T-cell (primary cell): ENCODE measurements at regions not wholly inside any gene's neighbourhood (a gene's known extent, or its start where the extent isn't known, plus 50 kb on each side); places are given as distances from the start of the nearest gene placed in this dataset.
"Not testable (repeated sequence)": the region's sequence is repeated elsewhere in the genome, so short reads cannot be mapped to it uniquely, and the experiment has no call there.

Source experiments
- ATAC-seq, 4 experiments: fragments of 200-7000 bp in 3 of 4; fragments of 150-1000 bp in 1 of 4; cut with Tn5 transposase; replicated peaks in 1 of 4; 1 replicate in 3 of 4; 2 replicates in 1 of 4; pipeline ENCODE4 v1.10.0; 2021; ENCODE audit warnings: moderate library complexity in 3 of 4, mild to moderate bottlenecking in 2 of 4, moderate number of reproducible peaks in 1 of 4
- CTCF ChIA-PET, 2 donors: fragments of 300-600 bp; sonication (Branson Sonifier 250); formaldehyde crosslinking; loops; one replicate each; lab custom pipeline; 2022; ENCODE audit warnings: antibody characterized with exemption in 2 of 2; lab: Charles Lee
- POLR2A ChIA-PET, 2 donors: fragments of 300-600 bp; sonication (Branson Sonifier 250); formaldehyde crosslinking; loops; one replicate each; lab custom pipeline; 2022; ENCODE audit warnings: antibody characterized with exemption in 2 of 2; lab: Charles Lee
- DNase-seq, 35 experiments: peaks; one replicate each; pipeline versions ENCODE4 v3.0.0 to v3.0.0-alpha.2; 2013 to 2023
- H3K27ac ChIP-seq: one replicate; pipeline ENCODE4 v1.5.1; 2013; ENCODE audit warnings: low read length
- H3K27me3 ChIP-seq, 2 experiments: replicated peaks in 1 of 2; 1 replicate in 1 of 2; 2 replicates in 1 of 2; pipeline versions ENCODE4 v1.6.1 to v1.7.0; 2013; ENCODE audit warnings: low read length in 1 of 2, mixed read lengths in 1 of 2; ENCODE audit not compliant: control insufficient read depth in 2 of 2, insufficient read depth in 2 of 2; ENCODE audit errors: extremely low read depth in 1 of 2
- H3K36me3 ChIP-seq, 2 donors: 1 replicate in 1 of 2; 2 replicates in 1 of 2; pipeline versions ENCODE4 v1.6.1 to v1.7.0; 2013; ENCODE audit warnings: low read length in 1 of 2; ENCODE audit not compliant: control insufficient read depth in 2 of 2, insufficient read depth in 1 of 2; ENCODE audit errors: extremely low read depth in 1 of 2
- H3K4me1 ChIP-seq, 2 experiments: 1 replicate in 1 of 2; 2 replicates in 1 of 2; pipeline versions ENCODE4 v1.6.1 to v1.7.0; 2013; ENCODE audit warnings: low read length in 2 of 2, mixed read lengths in 1 of 2; ENCODE audit not compliant: insufficient read depth in 2 of 2, control insufficient read depth in 1 of 2; ENCODE audit errors: extremely low read depth in 1 of 2
- H3K4me3 ChIP-seq, 2 donors: 1 replicate in 1 of 2; 2 replicates in 1 of 2; pipeline versions ENCODE4 v1.5.1 to v1.7.0; 2013; ENCODE audit warnings: mild to moderate bottlenecking in 2 of 2, low read length in 1 of 2, moderate library complexity in 1 of 2; ENCODE audit not compliant: control insufficient read depth in 1 of 2; ENCODE audit errors: extremely low read depth in 1 of 2
- H3K9me3 ChIP-seq: 2 replicates; pipeline ENCODE4 v1.7.0; 2013
- H3K27ac Mint-ChIP-seq, 2 donors: one replicate each; pipeline ENCODE4 v1.8.0; 2020 to 2021; ENCODE audit warnings: mild to moderate bottlenecking in 2 of 2, mixed read lengths in 2 of 2
- H3K27me3 Mint-ChIP-seq, 2 donors: one replicate each; pipeline ENCODE4 v1.8.0; 2021 to 2022; ENCODE audit warnings: mixed read lengths in 2 of 2
- H3K36me3 Mint-ChIP-seq: one replicate; pipeline ENCODE4 v1.8.0; 2021; ENCODE audit warnings: mixed read lengths
- H3K4me1 Mint-ChIP-seq, 3 donors: one replicate each; pipeline ENCODE4 v1.8.0; 2020 to 2022; ENCODE audit warnings: mixed read lengths in 3 of 3, mild to moderate bottlenecking in 1 of 3
- H3K4me3 Mint-ChIP-seq, 3 donors: one replicate each; pipeline ENCODE4 v1.8.0; 2020 to 2022; ENCODE audit warnings: mild to moderate bottlenecking in 3 of 3, mixed read lengths in 3 of 3, moderate library complexity in 3 of 3
- H3K9me3 Mint-ChIP-seq, 3 donors: one replicate each; pipeline ENCODE4 v1.8.0; 2020 to 2022; ENCODE audit warnings: mixed read lengths in 3 of 3
- WGBS: methylation state at CpG from one replicate; pipeline ENCODE4 v1.1.5; 2013; ENCODE audit warnings: missing lambda C conversion rate; ENCODE audit not compliant: insufficient coverage; 5-methylcytosine and 5-hydroxymethylcytosine counted together

DNA sequence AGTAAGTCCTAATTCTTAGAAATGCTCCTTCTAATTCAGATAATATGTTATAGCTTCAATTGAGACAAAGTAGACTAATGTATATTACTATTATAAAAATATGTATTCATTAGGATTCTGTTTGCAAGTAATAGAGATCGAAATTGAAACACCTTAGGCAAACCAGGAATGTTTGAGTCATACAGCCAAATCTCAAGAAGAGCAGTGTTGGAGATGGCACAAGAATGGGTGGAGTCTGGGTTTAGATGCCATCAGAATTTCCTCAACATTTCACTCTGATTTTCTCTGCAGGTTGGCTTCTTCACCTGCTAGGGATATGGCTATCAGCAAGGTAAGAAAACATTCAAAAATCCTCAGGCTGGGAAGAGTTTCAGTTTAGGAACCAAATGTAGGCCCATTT lies 405.4 kb downstream of the CCDC85A start:
- no peaks in the 10 kb centered on the region for H3K4me1 ChIP-seq
- H3K4me3 Mint-ChIP-seq, result no peak overlapping the region
- H3K36me3 ChIP-seq, result no peaks in the 10 kb centered on the region
- no peaks in the 10 kb centered on the region for H3K27me3 Mint-ChIP-seq
- no peak for ATAC-seq
- no peak overlapping the region for H3K4me3 ChIP-seq
- H3K4me1 Mint-ChIP-seq, result no peaks in the 10 kb centered on the region
- no CpG with 5 or more reads among the region's 1 CpG for WGBS
- ChIA-PET POLR2A (no interaction called here), CTCF (no interaction called here)
- no peaks in the 10 kb centered on the region for H3K36me3 Mint-ChIP-seq
- no peak overlapping the region for H3K27ac Mint-ChIP-seq
- no peak overlapping the region for H3K27ac ChIP-seq
- no peaks in the 10 kb centered on the region for H3K27me3 ChIP-seq
- H3K9me3 ChIP-seq, result no peaks in the 10 kb centered on the region
- peaks cover 0 to 9% (median 9%) of the 10 kb centered on the region in 3 donors for H3K9me3 Mint-ChIP-seq
- no peak for DNase-seq

GRCh38 chr2:56589835-56590234 lies 406.0 kb downstream of the CCDC85A start:
- H3K27me3 Mint-ChIP-seq, result no peaks in the 10 kb centered on the region
- no peak overlapping the region for H3K4me3 ChIP-seq
- H3K27me3 ChIP-seq, result no peaks in the 10 kb centered on the region
- no peak overlapping the region for H3K4me3 Mint-ChIP-seq
- H3K9me3 ChIP-seq, result no peaks in the 10 kb centered on the region
- no peaks in the 10 kb centered on the region for H3K4me1 ChIP-seq
- CTCF ChIA-PET, result no interaction called here
- POLR2A ChIA-PET, result no interaction called here
- H3K4me1 Mint-ChIP-seq, result no peaks in the 10 kb centered on the region
- no peak overlapping the region for H3K27ac Mint-ChIP-seq
- H3K36me3 ChIP-seq, result no peaks in the 10 kb centered on the region
- peaks cover 0 to 10% (median 9%) of the 10 kb centered on the region in 3 donors for H3K9me3 Mint-ChIP-seq
- DNase-seq (no peak), ATAC-seq (no peak)
- no peaks in the 10 kb centered on the region for H3K36me3 Mint-ChIP-seq
- no peak overlapping the region for H3K27ac ChIP-seq

- CTCF ChIA-PET, result no interaction called here
- Histone ChIP-seq H3K27me3 (no peaks in the 10 kb centered on the region), H3K27ac (no peak overlapping the region), H3K4me3 (no peak overlapping the region), H3K9me3 (no peaks in the 10 kb centered on the region), H3K36me3 (no peaks in the 10 kb centered on the region), H3K4me1 (no peaks in the 10 kb centered on the region)
- no CpG with 5 or more reads among the region's 3 CpGs for WGBS
- ATAC-seq (no peak), DNase-seq (no peak)
- no peak overlapping the region for H3K27ac Mint-ChIP-seq
- no peak overlapping the region for H3K4me3 Mint-ChIP-seq
- H3K27me3 Mint-ChIP-seq, result no peaks in the 10 kb centered on the region
- H3K9me3 Mint-ChIP-seq, result peaks cover 0 to 10% (median 9%) of the 10 kb centered on the region in 3 donors
- POLR2A ChIA-PET, result interaction anchor here in 1 of 2 donors (0.7 kb wide), 1 partner anchor 565 kb away, joined by 3 read pairs; no protein-coding TSS in a partner anchor
- no peaks in the 10 kb centered on the region for H3K4me1 Mint-ChIP-seq
- H3K36me3 Mint-ChIP-seq, result no peaks in the 10 kb centered on the region
Observed at GRCh38 chr2:56590611-56591010, 406.8 kb downstream of the CCDC85A start.

GRCh38 chr2:56606086-56606485 lies 422.3 kb downstream of the CCDC85A start:
- CTCF ChIA-PET, H3K4me3 Mint-ChIP-seq: not testable (repeated sequence)

DNA sequence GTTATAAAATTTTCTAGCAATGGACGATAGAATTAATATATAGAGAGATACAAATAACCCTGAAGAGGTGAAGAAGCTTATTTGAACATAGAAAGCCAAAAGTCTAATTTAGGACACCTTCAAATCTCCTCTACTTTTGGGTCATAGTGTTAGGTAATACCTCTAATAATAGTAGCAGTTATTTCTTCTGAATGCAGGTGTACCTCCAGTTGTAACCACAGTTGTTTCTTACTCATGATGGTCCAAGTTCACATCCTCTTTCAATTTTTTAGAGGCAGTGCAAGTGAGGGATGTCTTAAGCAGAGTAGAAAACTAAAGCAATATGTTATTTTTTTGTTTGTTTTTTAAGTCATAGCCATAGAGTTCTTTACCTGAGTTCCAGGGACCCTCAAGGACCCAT lies 429.5 kb downstream of the CCDC85A start:
- POLR2A ChIA-PET, result no interaction called here
- H3K27ac Mint-ChIP-seq, result no peak overlapping the region
- WGBS, result no CpG with 5 or more reads among the region's 1 CpG
- Histone ChIP-seq H3K4me3 (no peak overlapping the region), H3K27me3 (no peaks in the 10 kb centered on the region), H3K36me3 (no peaks in the 10 kb centered on the region), H3K27ac (no peak overlapping the region), H3K4me1 (no peaks in the 10 kb centered on the region), H3K9me3 (no peaks in the 10 kb centered on the region)
- CTCF ChIA-PET, result no interaction called here
- H3K36me3 Mint-ChIP-seq, result no peaks in the 10 kb centered on the region
- no peaks in the 10 kb centered on the region for H3K4me1 Mint-ChIP-seq
- peaks cover 16 to 30% (median 16%) of the 10 kb centered on the region in 3 donors for H3K9me3 Mint-ChIP-seq
- ATAC-seq (no peak), DNase-seq (no peak)
- H3K27me3 Mint-ChIP-seq, result no peaks in the 10 kb centered on the region
- H3K4me3 Mint-ChIP-seq, result no peak overlapping the region

More at GRCh38 chr2:56606086-56606485, 422.3 kb downstream of the CCDC85A start:
- H3K9me3 ChIP-seq, H3K27ac Mint-ChIP-seq, POLR2A ChIA-PET, H3K4me3 ChIP-seq, H3K36me3 Mint-ChIP-seq, DNase-seq, H3K4me1 Mint-ChIP-seq, H3K27ac ChIP-seq, H3K36me3 ChIP-seq, H3K27me3 ChIP-seq, H3K4me1 ChIP-seq, H3K27me3 Mint-ChIP-seq, ATAC-seq: not testable (repeated sequence)
- 73% methylated on average over 9 of the region's 9 CpGs for WGBS
- H3K9me3 Mint-ChIP-seq, result peaks cover 19 to 33% (median 27%) of the 10 kb centered on the region in 3 donors

- no peaks in the 10 kb centered on the region for H3K27me3 Mint-ChIP-seq
- no peak overlapping the region for H3K27ac ChIP-seq
- POLR2A ChIA-PET, result no interaction called here
- CTCF ChIA-PET, result no interaction called here
- no CpG with 5 or more reads among the region's 1 CpG for WGBS
- no peak for DNase-seq
- H3K36me3 Mint-ChIP-seq, result no peaks in the 10 kb centered on the region
- no peak overlapping the region for H3K4me3 ChIP-seq
- no peaks in the 10 kb centered on the region for H3K27me3 ChIP-seq
- no peaks in the 10 kb centered on the region for H3K36me3 ChIP-seq
- H3K27ac Mint-ChIP-seq, result no peak overlapping the region
- H3K4me1 ChIP-seq, result no peaks in the 10 kb centered on the region
- no peak overlapping the region for H3K4me3 Mint-ChIP-seq
- H3K4me1 Mint-ChIP-seq, result no peaks in the 10 kb centered on the region
- no peak for ATAC-seq
- H3K9me3 ChIP-seq, result no peaks in the 10 kb centered on the region
- H3K9me3 Mint-ChIP-seq, result peaks cover 16 to 31% (median 22%) of the 10 kb centered on the region in 3 donors
Observed at GRCh38 chr2:56613920-56614319, 430.1 kb downstream of the CCDC85A start.

GRCh38 chr2:56615760-56616159 lies 432.0 kb downstream of the CCDC85A start:
- Mint-ChIP-seq H3K27ac (no peak overlapping the region), H3K27me3 (no peaks in the 10 kb centered on the region), H3K4me1 (no peaks in the 10 kb centered on the region), H3K36me3 (no peaks in the 10 kb centered on the region), H3K9me3 (peaks cover 4 to 25% (median 18%) of the 10 kb centered on the region in 3 donors), H3K4me3 (no peak overlapping the region)
- Histone ChIP-seq H3K36me3 (no peaks in the 10 kb centered on the region), H3K27ac (no peak overlapping the region), H3K4me1 (no peaks in the 10 kb centered on the region), H3K9me3 (no peaks in the 10 kb centered on the region), H3K27me3 (no peaks in the 10 kb centered on the region), H3K4me3 (no peak overlapping the region)
- no peak for DNase-seq
- ChIA-PET CTCF (no interaction called here), POLR2A (no interaction called here)
- ATAC-seq, result no peak
- WGBS, result 51% methylated on average over 3 of the region's 3 CpGs
